H1 (cell line): ENCODE measurements at regions not wholly inside any gene's neighbourhood (a gene's known extent, or its start where the extent isn't known, plus 50 kb on each side); places are given as distances from the start of the nearest gene placed in this dataset.

ENCODE experiments used
- CTCF ChIA-PET: fragments of 300-600 bp; sonication (Branson Sonifier 250); formaldehyde crosslinking; loops from one replicate; lab custom pipeline; 2021; ENCODE audit not compliant: partially characterized antibody; lab: Charles Lee
- POLR2A ChIA-PET: fragments of 300-600 bp; sonication (Branson Sonifier 250); formaldehyde crosslinking; loops from one replicate; lab custom pipeline; 2021; ENCODE audit warnings: inconsistent platforms; ENCODE audit not compliant: partially characterized antibody; lab: Charles Lee
- DNase-seq, 2 experiments: peaks; one replicate each; pipeline versions ENCODE4 v3.0.0 to v3.0.0-alpha.2; 2010 to 2022; ENCODE audit warnings: low spot score in 2 of 2, low read depth in 1 of 2, mixed read lengths in 1 of 2
- FAIRE-seq: peaks from 2 replicates; lab custom pipeline; 2011; peaks lifted over from hg19 to GRCh38; lab: Jason Lieb, UNC
- H2AFZ ChIP-seq: 2 replicates; pipeline ENCODE4 v1.8.1; 2012; ENCODE audit warnings: low read length, inconsistent platforms
- H2AK5ac ChIP-seq: 2 replicates; pipeline ENCODE4 v1.6.1; 2013; ENCODE audit warnings: low read depth, low read length
- H2BK120ac ChIP-seq: replicated peaks from 2 replicates; pipeline ENCODE3; 2013; ENCODE audit warnings: low read depth, low read length, inconsistent platforms
- H2BK12ac ChIP-seq: 2 replicates; pipeline ENCODE4 v1.6.1; 2013; ENCODE audit warnings: low read depth, low read length
- H2BK15ac ChIP-seq: 2 replicates; pipeline ENCODE4 v1.6.1; 2013; ENCODE audit warnings: low read length
- H2BK20ac ChIP-seq: 2 replicates; pipeline ENCODE4 v1.6.1; 2013; ENCODE audit warnings: low read length
- H2BK5ac ChIP-seq: 2 replicates; pipeline ENCODE4 v1.6.1; 2013; ENCODE audit warnings: low read depth, low read length
- H3K14ac ChIP-seq: 2 replicates; pipeline ENCODE4 v1.6.1; 2013; ENCODE audit warnings: inconsistent platforms; ENCODE audit not compliant: insufficient read length
- H3K18ac ChIP-seq: 2 replicates; pipeline ENCODE4 v1.6.1; 2013; ENCODE audit warnings: low read length; ENCODE audit errors: extremely low read depth
- H3K23ac ChIP-seq: 2 replicates; pipeline ENCODE4 v1.6.1; 2013; ENCODE audit warnings: inconsistent platforms; ENCODE audit not compliant: insufficient read length
- H3K23me2 ChIP-seq: 2 replicates; pipeline ENCODE4 v1.6.1; 2013; ENCODE audit warnings: low read depth, low read length
- H3K27ac ChIP-seq: 2 replicates; pipeline ENCODE4 v1.6.1; 2011; ENCODE audit warnings: low read depth, low read length, inconsistent platforms
- H3K27me3 ChIP-seq, 4 experiments: replicated peaks in 1 of 4; 1 replicate in 1 of 4; 2 replicates in 3 of 4; pipeline versions ENCODE4 v1.6.1 to v1.8.1; 2011 to 2013; ENCODE audit warnings: low read length in 3 of 4, mild to moderate bottlenecking in 3 of 4, inconsistent platforms in 2 of 4, mixed read lengths in 2 of 4, moderate library complexity in 1 of 4; ENCODE audit not compliant: control insufficient read depth in 3 of 4, insufficient read depth in 3 of 4; ENCODE audit errors: extremely low read depth in 1 of 4
- H3K36me3 ChIP-seq, 4 experiments: 2 replicates each; pipeline versions ENCODE4 v1.6.1 to v1.8.1; 2011 to 2013; ENCODE audit warnings: mild to moderate bottlenecking in 4 of 4, low read length in 3 of 4, moderate library complexity in 2 of 4, control low read depth in 1 of 4, inconsistent platforms in 1 of 4; ENCODE audit not compliant: insufficient read depth in 4 of 4, control insufficient read depth in 2 of 4
- H3K4ac ChIP-seq: replicated peaks from 2 replicates; pipeline ENCODE3; 2013; ENCODE audit warnings: low read length, low read depth, mixed read lengths, inconsistent platforms; ENCODE audit not compliant: insufficient read length
- H3K4me1 ChIP-seq, 4 experiments: replicated peaks in 1 of 4; 1 replicate in 1 of 4; 2 replicates in 3 of 4; pipeline versions ENCODE4 v1.6.1 to v1.8.1; 2011 to 2013; ENCODE audit warnings: low read length in 3 of 4, inconsistent platforms in 2 of 4, mixed read lengths in 1 of 4; ENCODE audit not compliant: insufficient read depth in 4 of 4, control insufficient read depth in 3 of 4
- H3K4me2 ChIP-seq, 2 experiments: 2 replicates each; pipeline versions ENCODE4 v1.6.1 to v1.8.1; 2011 to 2013; ENCODE audit warnings: low read depth in 2 of 2, low read length in 2 of 2, control low read depth in 1 of 2, inconsistent platforms in 1 of 2, mild to moderate bottlenecking in 1 of 2; ENCODE audit not compliant: insufficient read depth in 1 of 2
- H3K4me3 ChIP-seq, 4 experiments: fragments of 200-600, 300-600 bp in 1 of 4; sonication (generic), shearing (Covaris generic), sonication (Bioruptor Twin) in 1 of 4; 2 replicates each; pipeline versions ENCODE4 v1.5.1 to v1.8.1; 2011 to 2016; ENCODE audit warnings: low read length in 4 of 4, low read depth in 3 of 4, control low read depth in 2 of 4, inconsistent platforms in 2 of 4, mild to moderate bottlenecking in 2 of 4, mixed read lengths in 1 of 4, moderate library complexity in 1 of 4; ENCODE audit not compliant: insufficient read depth in 2 of 4; ENCODE audit errors: extremely low read depth in 1 of 4
- H3K56ac ChIP-seq: replicated peaks from 2 replicates; pipeline ENCODE3; 2013; ENCODE audit warnings: low read depth, mild to moderate bottlenecking, mixed read lengths, low read length, inconsistent platforms; ENCODE audit not compliant: insufficient read length
- H3K79me1 ChIP-seq: 2 replicates; pipeline ENCODE4 v1.6.1; 2013; ENCODE audit warnings: low read depth, low read length, control low read depth
- H3K79me2 ChIP-seq, 2 experiments: 2 replicates each; pipeline versions ENCODE4 v1.6.1 to v1.8.1; 2012 to 2013; ENCODE audit warnings: low read length in 2 of 2, mild to moderate bottlenecking in 2 of 2, inconsistent platforms in 1 of 2; ENCODE audit not compliant: insufficient read depth in 2 of 2, control insufficient read depth in 1 of 2
- H3K9ac ChIP-seq, 4 experiments: replicated peaks in 1 of 4; 1 replicate in 1 of 4; 2 replicates in 3 of 4; pipeline versions ENCODE4 v1.6.1 to v1.8.1; 2011 to 2013; ENCODE audit warnings: low read depth in 3 of 4, low read length in 3 of 4, control low read depth in 2 of 4, mild to moderate bottlenecking in 2 of 4, moderate library complexity in 2 of 4, inconsistent platforms in 1 of 4; ENCODE audit errors: extremely low read depth in 1 of 4
- H3K9me3 ChIP-seq, 2 experiments: 2 replicates each; pipeline versions ENCODE4 v1.6.1 to v1.8.1; 2012 to 2013; ENCODE audit warnings: mild to moderate bottlenecking in 2 of 2, moderate library complexity in 2 of 2, control low read depth in 1 of 2, inconsistent platforms in 1 of 2, low read depth in 1 of 2, low read length in 1 of 2, mixed read lengths in 1 of 2; ENCODE audit not compliant: insufficient read depth in 2 of 2
- H4K20me1 ChIP-seq, 2 experiments: replicated peaks in 1 of 2; 2 replicates each; pipeline versions ENCODE3 to v1.8.1; 2011 to 2013; ENCODE audit warnings: inconsistent platforms in 2 of 2, low read length in 2 of 2, mild to moderate bottlenecking in 1 of 2; ENCODE audit not compliant: insufficient read depth in 2 of 2, control insufficient read depth in 1 of 2
- H4K5ac ChIP-seq: 2 replicates; pipeline ENCODE4 v1.6.1; 2013; ENCODE audit warnings: low read length, low read depth, mixed read lengths, inconsistent platforms; ENCODE audit not compliant: insufficient read length
- H4K8ac ChIP-seq: 2 replicates; pipeline ENCODE4 v1.8.0; 2013; ENCODE audit warnings: mild to moderate bottlenecking, moderate library complexity, low read length, inconsistent platforms; ENCODE audit not compliant: insufficient read depth; ENCODE audit errors: extremely low read depth
- H4K91ac ChIP-seq: replicated peaks from 2 replicates; pipeline ENCODE3; 2013; ENCODE audit warnings: low read length, mixed read lengths, inconsistent platforms; ENCODE audit not compliant: insufficient read length
- EZH2 ChIP-seq: fragments of 200-600 bp; sonication (generic); IDR thresholded peaks from 2 replicates; pipeline ENCODE4 v1.7.1; 2012; ENCODE audit warnings: low read depth, mild to moderate bottlenecking, moderate library complexity, low read length, inconsistent platforms; ENCODE audit not compliant: severe bottlenecking
- POU5F1 ChIP-seq: IDR thresholded peaks from 2 replicates; pipeline ENCODE4 v1.6.1; 2011; ENCODE audit warnings: low read depth, mild to moderate bottlenecking, low read length, moderate library complexity
- RAD21 ChIP-seq, 2 experiments: IDR thresholded peaks in 1 of 2; conservative IDR thresholded peaks in 1 of 2; 2 replicates each; pipeline ENCODE4 v1.6.1; 2011; ENCODE audit warnings: low read depth in 2 of 2, low read length in 2 of 2, improper control_type of control experiment in 1 of 2, inconsistent platforms in 1 of 2, mild to moderate bottlenecking in 1 of 2, moderate library complexity in 1 of 2
- RBBP5 ChIP-seq: IDR thresholded peaks from 2 replicates; pipeline ENCODE4 v1.7.1; 2012; ENCODE audit warnings: low read depth, mild to moderate bottlenecking, inconsistent platforms, low read length, moderate library complexity, borderline replicate concordance
- RXRA ChIP-seq: IDR thresholded peaks from 2 replicates; pipeline ENCODE4 v1.6.1; 2011; ENCODE audit warnings: low read depth, mild to moderate bottlenecking, low read length, moderate library complexity; ENCODE audit not compliant: insufficient read depth
- SP4 ChIP-seq: IDR thresholded peaks from 2 replicates; pipeline ENCODE4 v1.6.1; 2012; ENCODE audit warnings: low read length, inconsistent platforms
- WGBS, 2 experiments: shearing (Covaris generic) in 1 of 2; methylation state at CpG; one replicate each; pipeline versions ENCODE4 v1.1.6 to v1.1.7; 2013 to 2015; ENCODE audit warnings: low lambda C conversion rate in 2 of 2, mixed read lengths in 2 of 2, inconsistent platforms in 1 of 2, low coverage in 1 of 2, missing lambda C conversion rate in 1 of 2; ENCODE audit not compliant: insufficient replicate concordance in 2 of 2, insufficient coverage in 1 of 2, insufficient read length in 1 of 2; ENCODE audit errors: extremely low coverage in 1 of 2, missing lambda C conversion rate in 1 of 2; 5-methylcytosine and 5-hydroxymethylcytosine counted together

DNA sequence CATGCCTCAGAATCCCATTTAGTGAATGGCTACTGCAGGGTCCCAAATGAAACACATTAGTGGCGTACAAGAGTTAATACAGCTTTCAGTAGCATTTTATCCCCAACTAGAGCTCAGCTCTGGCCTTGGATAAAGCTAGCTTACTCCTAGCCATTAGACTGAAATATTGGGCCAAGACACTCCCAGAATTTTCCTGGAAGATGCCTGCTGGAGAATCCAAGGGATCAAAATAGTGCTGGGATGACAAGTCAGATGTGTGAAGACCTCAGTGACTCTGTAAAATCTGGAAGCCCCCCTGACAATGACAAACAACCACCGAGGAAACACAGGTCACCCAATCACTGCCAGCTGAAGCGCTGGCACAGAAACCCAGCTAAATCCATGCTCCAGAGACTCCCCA, 303.1 kb upstream of the SORL1-AS1 start:
- DNase-seq, result no peak
- TF ChIP-seq SP4 (no peak), EZH2 (no peak), POU5F1 (no peak), RAD21 (IDR thresholded peaks at IDR 0.05 in 1 of 2, conservative IDR thresholded peaks at IDR 0.05 in 1 of 2; ENCODE audit: low read depth in 2 of 2, low read length in 2 of 2) (no peak), RBBP5 (no peak), RXRA (no peak)

More for the DNA sequence above, 303.1 kb upstream of the SORL1-AS1 start:
- Histone ChIP-seq H4K91ac (no peak overlapping the region), H3K79me2 (no peaks in the 10 kb centered on the region), H3K27ac (no peak overlapping the region), H3K9ac (no peak overlapping the region), H3K4me1 (peaks cover 2 to 11% (median 8%) of the 10 kb centered on the region in 4 experiments; a peak in 6 of 7 replicates), H3K23me2 (no peaks in the 10 kb centered on the region), H3K23ac (no peak overlapping the region), H3K18ac (no peak overlapping the region), H4K8ac (no peak overlapping the region), H3K4me2 (no peak overlapping the region), H3K14ac (no peak overlapping the region), H3K79me1 (no peaks in the 10 kb centered on the region), H2BK15ac (no peak overlapping the region), H2AK5ac (no peak overlapping the region), H2BK120ac (no peak overlapping the region), H3K36me3 (no peaks in the 10 kb centered on the region), H3K56ac (no peak overlapping the region), H2BK5ac (no peak overlapping the region), H3K4me3 (no peak overlapping the region), H4K20me1 (no peaks in the 10 kb centered on the region), H3K9me3 (no peaks in the 10 kb centered on the region), H4K5ac (no peak overlapping the region), H3K27me3 (no peaks in the 10 kb centered on the region), H2BK12ac (no peak overlapping the region), H3K4ac (no peak overlapping the region), H2AFZ (peak overlapping the region; percentile 43; the same call in 1 of the 2 replicates), H2BK20ac (no peak overlapping the region)
- CTCF ChIA-PET, result interaction anchor here (0.9 to 5.8 kb wide), 6 partner anchors 8 to 346 kb away, joined by 3 to 28 read pairs (median 5); no protein-coding TSS in a partner anchor
- 56% methylated on average over 3 of the region's 3 CpGs; no CpG with 5 or more reads in 1 of the 2 experiments for WGBS, 2 experiments
- FAIRE-seq, result no peak
- POLR2A ChIA-PET, result no interaction called here
